OCI-M1 (cell line): ENCODE measurements at regions not wholly inside any gene's neighbourhood (a gene's known extent, or its start where the extent isn't known, plus 50 kb on each side); places are given as distances from the start of the nearest gene placed in this dataset.

Experiments
- DNase-seq: peaks from one replicate; lab custom pipeline; 2025; lab: John Stamatoyannopoulos, UW

- no peak for DNase-seq
Measured at GRCh38 chr17:77602062-77602746, 356.3 kb upstream of the TNRC6C start.

- no peak for DNase-seq
Measured at GRCh38 chr17:77602883-77603640, 355.4 kb upstream of the TNRC6C start.

- DNase-seq = no peak
Measured at GRCh38 chr17:77604301-77604972, 354.1 kb upstream of the TNRC6C start.

- no peak for DNase-seq
Measured at GRCh38 chr17:77604973-77605313, 353.6 kb upstream of the TNRC6C start.

GRCh38 chr17:77606146-77606864 lies 352.2 kb upstream of the TNRC6C start:
- DNase-seq = no peak

GRCh38 chr17:77606865-77607210 lies 351.7 kb upstream of the TNRC6C start:
- DNase-seq = no peak

- DNase-seq = no peak
Measured at GRCh38 chr17:77607606-77608005, 350.9 kb upstream of the TNRC6C start.

GRCh38 chr17:77608431-77608830 lies 350.1 kb upstream of the TNRC6C start:
- no peak for DNase-seq

- DNase-seq = peak; percentile 82
Measured at GRCh38 chr17:77609553-77610517, 348.7 kb upstream of the TNRC6C start.

GRCh38 chr17:77610518-77610893 lies 348.0 kb upstream of the TNRC6C start:
- DNase-seq = no peak

GRCh38 chr17:77610972-77611521 lies 347.5 kb upstream of the TNRC6C start:
- no peak for DNase-seq

- DNase-seq = peak; percentile 30
Measured at GRCh38 chr17:77611791-77612502, 346.6 kb upstream of the TNRC6C start.

- DNase-seq = no peak
Measured at GRCh38 chr17:77613218-77613617, 345.3 kb upstream of the TNRC6C start.

GRCh38 chr17:77613627-77614026 lies 344.9 kb upstream of the TNRC6C start:
- no peak for DNase-seq

- no peak for DNase-seq
Measured at GRCh38 chr17:77615703-77616253, 342.7 kb upstream of the TNRC6C start.

GRCh38 chr17:77616254-77616731 lies 342.2 kb upstream of the TNRC6C start:
- DNase-seq = no peak

- no peak for DNase-seq
Measured at GRCh38 chr17:77617516-77617915, 341.0 kb upstream of the TNRC6C start.

GRCh38 chr17:77618173-77618572 lies 340.3 kb upstream of the TNRC6C start:
- DNase-seq = no peak

- no peak for DNase-seq
Measured at GRCh38 chr17:77618731-77619130, 339.8 kb upstream of the TNRC6C start.

GRCh38 chr17:77619326-77619725 lies 339.2 kb upstream of the TNRC6C start:
- no peak for DNase-seq
